AG04449 (cell line): ENCODE measurements at regions not wholly inside any gene's neighbourhood (a gene's known extent, or its start where the extent isn't known, plus 50 kb on each side); places are given as distances from the start of the nearest gene placed in this dataset.

ENCODE experiments used
- CTCF ChIA-PET: fragments of 350-600 bp; formaldehyde crosslinking; extraction: SDS; loops from one replicate; lab custom pipeline; 2021; ENCODE audit warnings: antibody characterized with exemption; lab: Yijun Ruan, JAX
- POLR2A ChIA-PET: fragments of 400-600, 350-600 bp; formaldehyde crosslinking; extraction: SDS; loops from one replicate; lab custom pipeline; 2020; ENCODE audit warnings: antibody characterized with exemption, inconsistent platforms; lab: Yijun Ruan, JAX
- DNase-seq: peaks from one replicate; pipeline ENCODE4 v3.0.0-alpha.2; 2010; ENCODE audit warnings: low read depth, low spot score
- H3K4me3 ChIP-seq: 2 replicates; pipeline ENCODE4 v1.5.1; 2011; ENCODE audit warnings: low read depth, mild to moderate bottlenecking, control low read depth, low read length
- TF ChIP-seq, protein P1 (sequence below): IDR thresholded peaks from one replicate; pipeline ENCODE4 v1.5.1; 2011; ENCODE audit warnings: mild to moderate bottlenecking, moderate library complexity, low read length, control low read depth, inconsistent platforms; ENCODE audit not compliant: insufficient read depth; ENCODE audit errors: missing control alignments

DNA sequence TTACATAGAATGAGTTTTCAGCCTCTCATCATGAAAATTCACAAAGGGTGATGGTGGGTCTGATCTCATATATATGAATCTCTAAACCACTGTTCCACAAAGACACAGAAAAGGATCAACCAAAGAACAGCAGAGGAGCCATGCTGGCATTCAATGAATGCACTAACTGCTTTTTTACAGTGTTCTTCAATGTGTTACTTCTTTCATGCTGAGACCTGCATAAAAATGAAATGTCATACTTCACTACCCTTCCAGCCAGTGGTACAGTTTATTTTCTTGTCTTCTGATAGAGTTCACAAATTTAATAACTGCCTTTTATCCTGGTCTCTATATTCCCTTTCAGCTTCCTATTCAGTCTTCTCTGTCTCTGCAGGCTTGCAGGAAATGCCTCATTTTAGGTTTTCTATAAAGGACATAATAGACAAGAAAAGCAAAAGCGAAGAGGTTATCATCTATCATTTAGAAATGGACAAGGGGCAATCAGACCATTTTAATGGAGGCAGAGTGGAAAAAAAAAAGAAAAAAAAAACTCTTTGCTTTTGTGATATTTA lies 836.7 kb upstream of the FOXG1 start:
- no peak overlapping the region for H3K4me3 ChIP-seq
- TF ChIP-seq, protein P1, sequence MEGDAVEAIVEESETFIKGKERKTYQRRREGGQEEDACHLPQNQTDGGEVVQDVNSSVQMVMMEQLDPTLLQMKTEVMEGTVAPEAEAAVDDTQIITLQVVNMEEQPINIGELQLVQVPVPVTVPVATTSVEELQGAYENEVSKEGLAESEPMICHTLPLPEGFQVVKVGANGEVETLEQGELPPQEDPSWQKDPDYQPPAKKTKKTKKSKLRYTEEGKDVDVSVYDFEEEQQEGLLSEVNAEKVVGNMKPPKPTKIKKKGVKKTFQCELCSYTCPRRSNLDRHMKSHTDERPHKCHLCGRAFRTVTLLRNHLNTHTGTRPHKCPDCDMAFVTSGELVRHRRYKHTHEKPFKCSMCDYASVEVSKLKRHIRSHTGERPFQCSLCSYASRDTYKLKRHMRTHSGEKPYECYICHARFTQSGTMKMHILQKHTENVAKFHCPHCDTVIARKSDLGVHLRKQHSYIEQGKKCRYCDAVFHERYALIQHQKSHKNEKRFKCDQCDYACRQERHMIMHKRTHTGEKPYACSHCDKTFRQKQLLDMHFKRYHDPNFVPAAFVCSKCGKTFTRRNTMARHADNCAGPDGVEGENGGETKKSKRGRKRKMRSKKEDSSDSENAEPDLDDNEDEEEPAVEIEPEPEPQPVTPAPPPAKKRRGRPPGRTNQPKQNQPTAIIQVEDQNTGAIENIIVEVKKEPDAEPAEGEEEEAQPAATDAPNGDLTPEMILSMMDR, result no peak
- no peak for DNase-seq
- CTCF ChIA-PET, result no interaction called here
- POLR2A ChIA-PET, result no interaction called here

- ChIA-PET POLR2A (no interaction called here), CTCF (no interaction called here)
- TF ChIP-seq, protein P1, result no peak
- no peak overlapping the region for H3K4me3 ChIP-seq
- DNase-seq, result no peak
Measured at GRCh38 chr14:27938392-27938791, 828.2 kb upstream of the FOXG1 start.

DNA sequence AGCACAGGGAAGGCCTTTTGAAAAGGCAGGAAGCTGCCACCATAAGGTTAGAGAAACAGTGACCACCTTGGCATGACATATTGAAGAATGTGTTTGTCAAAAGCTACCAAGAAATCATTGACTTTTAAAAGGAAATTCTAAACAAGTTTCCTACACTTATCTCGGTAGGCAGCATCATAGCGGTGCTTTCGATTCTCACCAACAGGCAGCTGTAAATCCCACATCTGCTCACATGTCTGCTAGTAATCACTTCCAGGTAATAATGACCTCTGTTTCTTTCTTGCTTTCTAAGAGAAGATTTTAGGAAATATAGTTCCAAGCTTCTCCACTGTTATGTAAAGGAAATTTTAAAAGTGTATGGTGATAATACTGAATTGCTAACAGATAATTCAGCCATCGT lies 821.1 kb upstream of the FOXG1 start:
- H3K4me3 ChIP-seq, result no peak overlapping the region
- CTCF ChIA-PET, result no interaction called here
- POLR2A ChIA-PET, result no interaction called here
- no peak for DNase-seq
- TF ChIP-seq, protein P1, result no peak

- CTCF ChIA-PET, result no interaction called here
- POLR2A ChIA-PET, result no interaction called here
Measured at GRCh38 chr14:27958757-27959156, 807.8 kb upstream of the FOXG1 start.

GRCh38 chr14:27995691-27996090 lies 770.9 kb upstream of the FOXG1 start:
- POLR2A ChIA-PET, result no interaction called here
- CTCF ChIA-PET, result no interaction called here
- no peak overlapping the region for H3K4me3 ChIP-seq
- TF ChIP-seq, protein P1, result no peak
- no peak for DNase-seq

More at GRCh38 chr14:27958757-27959156, 807.8 kb upstream of the FOXG1 start:
- TF ChIP-seq, protein P1, result no peak
- no peak overlapping the region for H3K4me3 ChIP-seq
- DNase-seq, result no peak

GRCh38 chr14:28001002-28001401 lies 765.6 kb upstream of the FOXG1 start:
- POLR2A ChIA-PET, result no interaction called here
- TF ChIP-seq, protein P1, result no peak
- H3K4me3 ChIP-seq, result no peak overlapping the region
- CTCF ChIA-PET, result no interaction called here
- no peak for DNase-seq
